Raji (cell line): ENCODE measurements at regions not wholly inside any gene's neighbourhood (a gene's known extent, or its start where the extent isn't known, plus 50 kb on each side); places are given as distances from the start of the nearest gene placed in this dataset.

ENCODE experiments used
- POLR2A ChIP-seq: IDR thresholded peaks from 2 replicates; pipeline ENCODE4 v1.6.1; 2011; ENCODE audit warnings: low read depth, low read length, control low read depth; ENCODE audit not compliant: insufficient read depth

DNA sequence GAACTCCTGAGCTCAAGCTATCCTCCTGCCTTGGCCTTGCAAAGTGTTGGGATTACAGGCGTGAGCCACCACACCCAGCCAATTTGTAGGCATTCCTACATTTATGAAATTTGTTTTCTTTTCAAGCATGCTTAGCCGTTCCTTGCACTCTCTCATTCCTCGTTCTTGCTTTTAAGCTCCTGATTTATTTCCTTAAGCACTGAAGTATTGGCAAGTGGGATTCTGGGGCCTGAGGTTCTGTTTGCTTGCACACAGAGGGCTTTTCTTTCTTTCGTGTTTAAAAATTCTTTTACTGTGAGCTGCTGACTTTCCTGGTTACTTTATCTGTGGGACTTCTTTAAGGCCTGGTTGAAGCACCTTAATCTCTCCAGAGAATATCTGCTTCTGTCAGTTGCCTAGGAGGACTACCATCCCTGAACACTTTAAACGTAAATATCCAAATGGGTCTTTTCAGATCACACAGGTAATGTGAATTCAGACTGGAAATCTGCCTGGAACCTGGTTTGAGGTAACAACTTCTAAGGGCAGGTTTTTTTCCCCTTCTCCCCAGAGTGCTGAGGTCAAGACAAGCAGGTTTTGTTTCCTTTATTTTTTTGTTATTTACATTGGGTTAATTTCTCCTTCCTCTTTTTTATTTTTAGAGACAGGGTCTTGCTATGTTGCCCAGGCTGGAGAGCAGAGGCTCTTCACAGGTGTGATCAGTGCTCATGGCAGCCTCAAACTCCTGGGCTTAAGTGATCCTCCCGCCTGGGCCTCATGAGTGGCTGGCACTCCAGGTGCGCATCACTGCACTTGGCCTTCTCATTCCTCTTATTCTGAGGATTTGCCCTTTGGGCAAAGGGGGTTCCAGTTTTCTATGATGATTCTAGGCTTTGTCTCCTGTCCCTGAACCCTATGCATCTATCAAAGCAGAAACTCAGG is 102.9 kb downstream of the PFKFB3 start:
- no peak for TF ChIP-seq POLR2A

DNA sequence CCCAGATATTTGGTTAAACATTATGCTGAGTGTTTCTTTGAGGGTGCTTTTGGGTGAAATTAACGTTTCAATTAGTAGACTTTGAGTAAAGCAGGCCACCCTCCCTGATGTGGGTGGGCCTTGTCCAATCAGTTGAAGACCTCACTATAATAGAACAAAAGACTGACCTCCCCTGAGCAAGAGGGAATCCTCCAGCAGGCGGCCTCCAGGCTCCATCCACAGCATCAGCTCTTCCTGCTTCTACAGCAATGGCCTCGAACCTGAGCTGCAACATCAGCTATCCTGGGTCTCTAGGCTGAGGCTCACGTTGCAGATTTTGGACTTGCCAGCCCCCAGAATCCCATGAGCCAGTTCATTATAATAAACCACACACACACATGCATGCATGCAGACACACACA is 104.2 kb downstream of the PFKFB3 start:
- no peak for TF ChIP-seq POLR2A

DNA sequence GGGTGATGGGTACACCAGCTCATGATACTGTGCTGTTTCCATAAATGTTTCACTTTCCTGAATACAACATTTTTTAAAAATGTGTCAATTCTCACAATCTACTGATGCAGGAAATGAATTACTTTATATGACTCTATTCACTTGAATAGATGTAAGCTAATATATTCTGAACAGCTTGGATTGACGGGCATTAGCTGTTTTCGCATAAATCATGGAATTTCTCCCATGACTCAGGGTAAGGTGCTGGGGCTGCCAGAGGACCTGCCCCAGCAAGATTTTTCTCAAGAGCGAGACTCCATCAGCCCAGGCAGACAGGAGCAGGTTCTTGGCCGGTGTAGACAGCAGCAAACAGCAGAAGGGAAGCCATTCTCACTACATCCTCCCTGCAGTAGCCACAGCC is 107.1 kb downstream of the PFKFB3 start:
- TF ChIP-seq POLR2A: no peak

DNA sequence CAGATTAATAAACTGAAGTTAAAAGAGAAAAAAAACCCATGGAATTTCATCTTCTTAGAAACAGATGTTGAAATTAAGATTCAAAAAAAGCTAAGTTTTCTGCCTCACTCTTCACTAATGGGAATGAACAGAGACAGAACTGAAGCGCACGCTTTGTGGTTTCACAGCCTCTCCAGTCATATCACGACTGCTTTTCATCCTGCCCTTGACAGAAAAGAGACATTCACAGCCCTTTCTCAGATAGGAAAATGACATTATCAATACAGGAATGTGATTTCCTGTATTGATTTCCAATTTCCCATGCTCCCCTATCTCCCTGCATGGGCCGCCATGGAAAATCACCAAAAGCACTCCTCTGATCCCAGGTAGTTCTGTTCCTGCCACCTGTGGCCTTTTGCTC is 108.2 kb downstream of the PFKFB3 start:
- no peak for TF ChIP-seq POLR2A

DNA sequence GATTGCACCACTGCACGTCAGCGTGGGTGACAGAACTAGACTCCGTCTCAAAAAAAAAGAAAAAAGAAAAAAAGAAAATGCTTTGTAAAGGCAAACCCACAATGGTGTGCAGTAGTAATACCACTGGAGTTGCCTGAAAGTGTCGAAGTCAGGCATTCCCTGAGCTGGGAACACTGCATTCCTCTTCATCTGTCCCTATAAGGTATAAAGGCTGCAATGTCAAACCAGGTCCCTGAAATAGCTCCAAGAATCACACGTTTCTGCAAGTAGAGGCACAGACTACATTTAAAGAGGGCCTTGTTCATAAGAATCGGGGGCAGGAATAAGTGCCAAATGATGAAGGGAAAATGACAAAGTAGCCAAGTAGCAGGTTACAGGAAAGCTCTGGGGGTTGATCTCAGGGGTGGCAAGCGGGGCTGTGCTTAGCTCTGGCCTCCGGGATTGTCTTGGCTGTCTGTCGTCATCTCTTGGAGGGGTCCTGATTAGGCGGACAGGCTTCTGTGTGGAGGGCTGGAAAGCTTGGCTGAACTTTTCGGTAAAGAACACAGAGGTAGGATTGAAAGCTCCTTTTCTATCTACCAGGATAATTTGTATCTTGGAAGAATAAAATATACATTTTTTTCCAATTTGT is 109.1 kb downstream of the PFKFB3 start:
- TF ChIP-seq POLR2A: no peak

DNA sequence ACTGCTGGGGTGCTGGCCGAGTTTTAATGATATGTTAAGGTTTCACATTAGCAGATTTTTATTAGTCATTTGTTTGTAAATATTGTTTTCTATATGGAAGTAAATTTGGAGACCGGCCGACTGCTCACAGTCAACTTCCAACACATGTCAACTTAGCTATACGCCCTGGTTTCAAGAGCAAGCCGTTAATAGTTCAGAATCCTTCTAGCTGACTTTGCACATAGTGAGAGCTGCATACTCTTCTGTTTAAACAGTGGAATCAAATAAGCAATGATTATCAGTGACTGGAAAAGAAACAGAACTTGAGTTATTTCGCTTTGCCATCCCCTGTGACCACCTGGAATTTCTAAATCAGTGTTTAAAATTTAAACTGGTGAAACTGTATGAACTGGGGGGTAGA is 109.9 kb downstream of the PFKFB3 start:
- no peak for TF ChIP-seq POLR2A

DNA sequence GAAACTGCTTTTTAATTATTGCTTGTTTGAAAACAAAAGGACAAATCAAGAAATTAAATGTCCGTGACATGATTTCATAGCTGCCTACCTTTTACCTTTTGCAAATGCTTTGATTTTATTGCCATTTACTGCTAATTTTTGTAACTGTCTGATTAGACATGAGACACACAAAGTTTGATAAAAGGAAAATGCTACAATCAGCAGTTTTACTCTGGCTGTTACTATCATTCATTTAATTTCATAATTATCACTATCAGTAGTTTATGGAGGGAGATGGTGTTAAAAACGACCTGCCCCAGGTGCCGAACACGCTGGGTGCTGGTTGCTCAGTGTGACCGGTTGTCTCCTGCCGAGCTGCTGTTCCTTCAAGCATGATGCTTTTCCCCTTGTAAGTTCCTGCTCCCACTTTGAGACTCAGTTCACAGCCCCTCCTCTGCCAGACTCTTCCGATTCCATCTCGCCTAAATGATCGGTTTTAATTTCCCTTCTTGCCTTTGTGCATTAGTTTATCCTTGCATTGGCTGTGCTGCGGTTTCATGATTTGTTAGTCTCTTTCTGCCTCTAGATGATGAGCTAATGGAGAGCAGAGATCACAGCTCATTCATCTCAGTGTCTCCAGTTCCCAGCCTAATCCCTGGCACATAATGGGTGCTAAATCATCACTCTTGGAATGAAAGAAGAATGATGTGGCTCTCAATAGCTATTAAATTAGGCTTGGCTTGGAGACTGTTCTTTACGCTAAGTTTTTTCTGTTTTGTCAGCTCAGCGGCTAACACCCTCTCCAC is 110.6 kb downstream of the PFKFB3 start:
- TF ChIP-seq POLR2A: no peak

DNA sequence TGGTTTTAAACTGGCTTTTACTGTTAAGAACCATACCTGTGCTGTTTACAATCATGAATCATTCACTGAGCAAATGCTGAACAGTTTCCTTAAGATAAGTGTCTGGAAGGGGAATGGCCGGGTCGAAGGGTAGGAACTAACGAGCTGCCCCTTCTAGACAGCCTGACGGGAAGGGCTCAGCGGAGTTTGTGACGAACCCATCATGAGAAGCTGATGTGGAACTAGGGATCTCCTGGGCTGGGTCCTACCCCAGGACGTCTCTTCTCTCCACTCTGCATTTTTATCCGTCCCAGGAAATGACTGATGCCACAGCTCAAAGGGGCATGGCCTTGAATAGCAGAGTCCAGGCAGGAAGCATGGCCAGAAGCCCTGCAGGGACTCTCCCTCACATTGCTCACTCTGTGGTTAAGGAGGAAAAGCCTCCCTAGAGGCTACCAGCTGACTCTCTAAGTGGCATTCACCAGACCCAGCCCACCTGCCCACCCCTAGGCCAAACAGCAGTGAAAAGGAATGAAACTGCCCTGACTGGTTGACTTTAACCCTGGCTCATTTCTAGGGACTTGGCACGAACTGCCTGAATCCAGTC is 112.0 kb downstream of the PFKFB3 start:
- no peak for TF ChIP-seq POLR2A

DNA sequence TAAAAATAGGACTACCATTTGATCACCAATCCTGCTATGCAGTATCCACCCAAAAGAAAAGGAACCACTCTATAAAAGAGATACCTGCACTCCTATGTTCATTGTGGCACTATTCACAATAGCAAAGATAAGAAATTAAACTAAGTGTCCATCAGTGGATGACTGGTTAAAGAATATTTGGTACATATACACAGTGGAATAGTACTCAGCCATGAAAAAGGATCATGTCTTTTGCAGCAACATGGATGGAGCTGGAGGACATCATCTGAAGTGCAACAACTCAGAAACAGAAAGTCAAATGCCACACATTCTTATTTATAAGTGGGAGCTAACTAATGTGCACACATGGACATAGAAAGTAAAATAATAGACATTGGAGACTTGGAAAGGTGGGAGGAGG is 116.4 kb downstream of the PFKFB3 start:
- TF ChIP-seq POLR2A: no peak

DNA sequence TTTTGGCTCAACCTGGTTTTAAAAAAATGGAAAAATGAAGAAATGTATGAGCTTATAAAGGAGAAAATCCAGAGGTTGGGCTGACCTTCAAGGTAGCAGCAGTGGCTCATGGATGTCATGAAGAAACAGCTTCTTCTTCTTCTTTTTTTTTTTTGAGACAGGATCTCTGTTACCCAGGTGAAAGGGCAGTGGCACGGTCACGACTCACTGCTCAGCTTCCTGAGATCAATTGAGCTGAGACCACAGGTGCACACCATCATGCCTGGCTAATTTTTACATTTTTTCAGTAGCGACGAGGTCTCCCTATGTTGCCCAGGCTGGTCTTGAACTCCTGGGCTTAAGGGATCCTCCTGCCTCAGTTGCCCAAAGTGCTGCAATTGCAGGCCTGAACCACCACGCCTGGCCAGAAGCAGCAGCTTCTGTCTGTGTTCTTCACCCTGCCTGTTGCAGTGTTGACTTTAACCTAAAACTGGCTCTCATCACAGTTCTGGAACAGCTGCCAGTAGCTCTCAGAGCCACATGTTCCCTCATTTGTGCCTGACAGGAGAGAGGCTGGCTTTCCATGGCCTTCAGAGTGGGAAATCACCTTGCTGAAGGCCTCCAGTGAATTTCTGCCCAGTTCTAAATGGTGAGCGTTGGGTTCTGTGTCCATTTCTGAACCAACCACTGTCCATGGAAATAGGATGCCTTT is 117.7 kb downstream of the PFKFB3 start:
- no peak for TF ChIP-seq POLR2A

DNA sequence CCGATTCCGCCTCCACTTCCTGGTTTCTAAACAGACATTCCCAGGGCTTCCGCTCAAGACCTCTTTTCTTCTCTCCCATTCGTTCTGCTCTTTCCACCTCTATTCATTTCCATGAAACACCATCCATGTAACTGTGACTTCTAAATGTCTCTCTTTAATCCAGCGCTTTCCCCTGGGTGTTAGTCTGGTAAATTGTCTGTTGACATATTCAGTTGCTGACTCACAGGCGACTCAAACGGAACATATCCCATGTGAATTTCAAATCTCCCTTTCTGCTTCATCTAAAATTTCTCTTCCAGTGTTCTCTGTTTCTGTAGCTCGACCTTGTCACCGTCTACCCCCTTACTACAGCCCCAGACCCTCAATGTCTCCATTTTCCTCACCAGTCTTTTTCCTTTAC is 119.1 kb downstream of the PFKFB3 start:
- no peak for TF ChIP-seq POLR2A

DNA sequence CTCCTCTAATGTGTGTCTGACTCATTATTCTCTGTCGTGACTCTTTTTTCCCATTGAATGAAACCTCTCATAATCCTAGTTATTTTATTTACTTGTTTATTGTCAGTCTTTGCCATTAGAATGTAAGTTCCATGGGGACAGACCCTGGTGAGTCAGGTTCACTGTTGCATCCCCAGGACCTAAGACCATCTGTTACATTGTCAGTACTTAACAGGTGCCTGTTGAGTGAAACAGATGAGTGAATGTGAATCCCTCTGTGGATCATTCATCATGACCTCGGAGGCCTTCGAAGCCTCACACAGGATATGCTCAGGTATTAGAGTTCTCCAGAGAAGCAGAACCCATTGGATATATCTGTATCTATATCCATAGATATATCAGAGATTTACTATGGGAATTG is 120.1 kb downstream of the PFKFB3 start:
- no peak for TF ChIP-seq POLR2A

DNA sequence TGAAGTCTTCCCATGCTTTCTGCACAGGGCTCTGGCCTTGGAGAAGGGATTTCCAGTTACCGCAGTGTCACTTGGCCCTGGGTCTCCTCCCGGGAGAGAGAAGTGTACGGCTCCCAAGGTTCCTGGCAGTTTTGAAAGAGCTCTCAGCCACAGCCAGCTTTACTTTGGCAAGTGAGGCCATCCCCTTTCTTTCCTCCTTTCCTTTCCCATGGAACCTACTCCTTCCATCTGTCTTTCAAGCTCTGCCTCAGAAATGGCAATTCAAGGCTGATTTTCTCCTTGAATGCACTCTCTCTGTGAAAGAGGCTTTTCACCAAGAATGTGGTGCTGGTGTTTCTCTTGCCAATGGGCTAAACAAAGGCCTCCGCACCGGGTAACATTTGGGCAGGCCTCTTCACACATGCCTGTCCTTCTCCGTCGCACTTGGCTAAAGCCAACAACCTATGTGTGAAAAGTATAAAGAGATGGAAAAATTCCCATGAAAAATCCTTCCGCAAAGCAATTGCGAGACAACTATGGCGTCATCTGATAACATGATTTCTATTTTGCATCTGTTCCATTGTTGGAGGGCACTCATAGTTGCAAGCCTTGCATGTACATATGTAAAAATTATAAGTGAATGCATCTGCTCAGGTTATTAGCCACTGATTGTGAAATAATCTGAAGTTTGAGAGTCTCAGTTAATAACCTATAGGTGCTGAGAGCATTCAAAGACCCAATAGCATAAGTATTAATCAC is 125.4 kb downstream of the PFKFB3 start:
- TF ChIP-seq POLR2A: no peak

DNA sequence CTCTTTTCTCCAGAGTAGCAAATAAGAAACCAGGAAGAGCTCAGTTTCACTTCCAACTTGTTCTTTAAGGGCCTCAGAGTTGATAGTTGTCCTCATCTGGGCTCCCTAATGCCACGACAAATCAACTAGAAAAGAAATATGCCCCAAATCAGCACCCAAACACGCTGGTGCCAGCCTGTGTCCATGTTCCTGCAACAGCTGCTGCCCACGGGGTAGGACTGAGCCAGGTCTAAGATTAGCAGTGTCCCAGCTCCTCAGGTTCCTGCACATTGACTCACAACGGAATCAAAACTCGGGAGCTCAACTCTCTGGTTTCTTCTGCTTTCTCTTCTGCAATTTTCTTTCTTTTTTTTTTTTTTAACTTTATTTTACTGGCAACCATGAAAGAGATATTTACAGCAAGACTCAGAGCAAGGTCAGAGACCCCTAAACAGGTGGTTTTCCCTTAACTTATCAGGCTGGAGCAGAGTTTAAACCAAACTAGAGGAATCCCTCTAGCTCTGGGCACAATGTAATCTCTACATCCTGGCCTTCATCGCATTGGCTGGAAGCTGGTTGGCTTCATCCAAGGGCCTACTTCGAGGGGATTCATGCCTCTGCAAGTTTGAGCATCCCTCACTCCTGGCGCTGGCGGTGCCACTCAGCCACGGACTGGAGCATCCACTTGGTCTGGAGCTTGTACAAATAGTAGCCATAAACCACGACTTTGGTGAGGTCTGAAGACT is 126.1 kb downstream of the PFKFB3 start:
- no peak for TF ChIP-seq POLR2A

DNA sequence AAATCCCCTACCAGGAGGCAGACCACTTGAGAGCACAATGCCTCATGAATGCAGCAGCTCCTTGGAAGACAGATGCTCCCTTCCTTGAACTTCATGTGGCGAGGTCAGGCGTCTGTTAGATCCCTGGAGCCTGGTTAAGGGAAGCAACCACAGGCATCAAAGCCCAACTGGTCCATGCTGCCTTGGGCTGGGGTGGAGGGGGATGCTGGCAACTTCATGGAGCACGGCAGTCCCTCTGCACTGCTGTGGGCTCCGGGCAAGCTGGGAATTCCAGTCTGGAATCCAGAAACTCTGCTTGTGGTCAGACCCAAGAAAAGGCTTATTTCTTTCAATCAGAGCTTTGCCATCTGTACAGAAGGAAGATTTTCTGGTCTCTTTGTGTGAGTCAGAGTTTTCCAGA is 130.4 kb downstream of the PFKFB3 start:
- TF ChIP-seq POLR2A: no peak
